WTC11 (cell line): ENCODE measurements at regions not wholly inside any gene's neighbourhood (a gene's known extent, or its start where the extent isn't known, plus 50 kb on each side); places are given as distances from the start of the nearest gene placed in this dataset.

ENCODE experiments used
- ATAC-seq: fragments of 200-7000 bp; cut with Tn5 transposase; 2 replicates; pipeline ENCODE4 v1.10.0; 2021; ENCODE audit warnings: mild to moderate bottlenecking, moderate library complexity
- CTCF ChIA-PET: fragments of 300-600 bp; sonication (Branson Sonifier 250); formaldehyde crosslinking; loops from one replicate; lab custom pipeline; 2021; ENCODE audit warnings: antibody characterized with exemption; lab: Charles Lee
- POLR2A ChIA-PET: fragments of 350-600 bp; sonication (Branson Sonifier 250); formaldehyde crosslinking; loops from one replicate; lab custom pipeline; 2021; ENCODE audit warnings: antibody characterized with exemption; lab: Charles Lee
- DNase-seq: peaks from one replicate; pipeline ENCODE4 v3.0.0; 2021; ENCODE audit warnings: low spot score
- H3K27ac Mint-ChIP-seq: 2 replicates; pipeline ENCODE4 v1.8.0; 2021; ENCODE audit warnings: mixed read lengths
- H3K27me3 Mint-ChIP-seq: 2 replicates; pipeline ENCODE4 v1.8.0; 2021; ENCODE audit warnings: low read depth, mild to moderate bottlenecking, moderate library complexity, mixed read lengths
- H3K36me3 Mint-ChIP-seq: 2 replicates; pipeline ENCODE4 v1.8.0; 2021; ENCODE audit warnings: mixed read lengths
- H3K4me1 Mint-ChIP-seq: 2 replicates; pipeline ENCODE4 v1.8.0; 2022; ENCODE audit warnings: mixed read lengths
- H3K4me3 Mint-ChIP-seq: 2 replicates; pipeline ENCODE4 v1.8.0; 2021; ENCODE audit warnings: mild to moderate bottlenecking, moderate library complexity, mixed read lengths
- H3K9me3 Mint-ChIP-seq: 2 replicates; pipeline ENCODE4 v1.8.0; 2021; ENCODE audit warnings: mixed read lengths
- CBFB ChIP-seq: sonication (generic); formaldehyde crosslinking; IDR thresholded peaks from 2 replicates; pipeline ENCODE4 v1.8.1; 2022; ENCODE audit warnings: mild to moderate bottlenecking, low read depth, missing genetic modification reagents
- CTCF ChIP-seq: fragments of 200-600 bp; IDR thresholded peaks from 2 replicates; pipeline ENCODE4 v1.8.0; 2022; ENCODE audit warnings: antibody characterized with exemption
- E2F1 ChIP-seq: sonication (generic); formaldehyde crosslinking; IDR thresholded peaks from 2 replicates; pipeline ENCODE4 v1.8.0; 2022; ENCODE audit warnings: mild to moderate bottlenecking, missing genetic modification reagents
- ERG ChIP-seq: fragments of 250-450 bp; sonication (Bioruptor Pico); IDR thresholded peaks from 2 replicates; pipeline ENCODE4 v1.8.0; 2021; ENCODE audit warnings: mild to moderate bottlenecking
- ETV6 ChIP-seq: sonication (generic); formaldehyde crosslinking; IDR thresholded peaks from 2 replicates; pipeline ENCODE4 v1.8.1; 2022; ENCODE audit warnings: mild to moderate bottlenecking, missing genetic modification reagents
- IRF1 ChIP-seq: sonication (generic); formaldehyde crosslinking; IDR thresholded peaks from 2 replicates; pipeline ENCODE4 v1.8.0; 2023; ENCODE audit warnings: missing genetic modification reagents
- MAX ChIP-seq: sonication (generic); formaldehyde crosslinking; IDR thresholded peaks from 2 replicates; pipeline ENCODE4 v1.8.0; 2022; ENCODE audit warnings: mild to moderate bottlenecking, missing genetic modification reagents
- NFYB ChIP-seq: sonication (generic); formaldehyde crosslinking; conservative IDR thresholded peaks from 2 replicates; pipeline ENCODE4 v1.8.0; 2022; ENCODE audit warnings: low read depth, missing genetic modification reagents
- NR1H2 ChIP-seq: sonication (generic); formaldehyde crosslinking; IDR thresholded peaks from 2 replicates; pipeline ENCODE4 v1.9.0; 2021; ENCODE audit warnings: mild to moderate bottlenecking, moderate library complexity, missing genetic modification reagents
- PREB ChIP-seq: sonication (generic); formaldehyde crosslinking; IDR thresholded peaks from 2 replicates; pipeline ENCODE4 v1.8.1; 2022; ENCODE audit warnings: mild to moderate bottlenecking, missing genetic modification reagents, moderate library complexity, borderline replicate concordance
- RELA ChIP-seq: sonication (generic); formaldehyde crosslinking; IDR thresholded peaks from 2 replicates; pipeline ENCODE4 v1.8.1; 2022; ENCODE audit warnings: missing genetic modification reagents, mild to moderate bottlenecking, borderline replicate concordance
- SMAD4 ChIP-seq: sonication (generic); formaldehyde crosslinking; IDR thresholded peaks from 2 replicates; pipeline ENCODE4 v1.8.0; 2022; ENCODE audit warnings: mild to moderate bottlenecking, missing genetic modification reagents
- ZBTB21 ChIP-seq: sonication (generic); formaldehyde crosslinking; IDR thresholded peaks from 2 replicates; pipeline ENCODE4 v1.8.1; 2023; ENCODE audit warnings: mild to moderate bottlenecking, missing genetic modification reagents, borderline replicate concordance
- ZBTB43 ChIP-seq: sonication (generic); formaldehyde crosslinking; IDR thresholded peaks from 2 replicates; pipeline ENCODE4 v1.8.1; 2023; ENCODE audit warnings: mild to moderate bottlenecking, missing genetic modification reagents
- ZNF219 ChIP-seq: sonication (generic); formaldehyde crosslinking; IDR thresholded peaks from 2 replicates; pipeline ENCODE4 v1.8.0; 2023; ENCODE audit warnings: missing genetic modification reagents, mild to moderate bottlenecking, borderline replicate concordance
- ZNF281 ChIP-seq: sonication (generic); formaldehyde crosslinking; IDR thresholded peaks from 2 replicates; pipeline ENCODE4 v1.8.0; 2023; ENCODE audit warnings: mild to moderate bottlenecking, missing genetic modification reagents
- ZNF317 ChIP-seq: sonication (generic); formaldehyde crosslinking; IDR thresholded peaks from 2 replicates; pipeline ENCODE4 v1.8.1; 2023; ENCODE audit warnings: low read depth, mild to moderate bottlenecking, moderate library complexity, missing genetic modification reagents, borderline replicate concordance
- ZNF396 ChIP-seq: fragments of 250-450 bp; sonication (Bioruptor Pico); IDR thresholded peaks from 2 replicates; pipeline ENCODE4 v1.8.0; 2021; ENCODE audit warnings: mild to moderate bottlenecking, moderate library complexity, borderline replicate concordance
- ZNF512 ChIP-seq: sonication (generic); formaldehyde crosslinking; IDR thresholded peaks from 2 replicates; pipeline ENCODE4 v1.8.1; 2022; ENCODE audit warnings: missing genetic modification reagents, borderline replicate concordance

- no peak for DNase-seq
- CTCF ChIA-PET = no interaction called here
- Mint-ChIP-seq H3K4me3 (no peak overlapping the region), H3K27ac (peak overlapping the region; percentile 10), H3K4me1 (peaks cover 41% of the 10 kb centered on the region), H3K9me3 (peaks cover 52% of the 10 kb centered on the region), H3K36me3 (peaks cover 42% of the 10 kb centered on the region), H3K27me3 (no peaks in the 10 kb centered on the region)
- no peak for ATAC-seq
- POLR2A ChIA-PET = no interaction called here
- TF ChIP-seq MAX (CRISPR knock-in tag) = no peak
- no peak for TF ChIP-seq SMAD4
- TF ChIP-seq ZBTB21 (CRISPR knock-in tag) = no peak
- TF ChIP-seq CTCF = no peak
- no peak for TF ChIP-seq PREB (CRISPR knock-in tag)
- TF ChIP-seq RELA = no peak
- no peak for TF ChIP-seq IRF1 (CRISPR knock-in tag)
- no peak for TF ChIP-seq ZBTB43 (CRISPR knock-in tag)
- no peak for TF ChIP-seq NR1H2 (CRISPR knock-in tag)
- TF ChIP-seq ERG = no peak
- no peak for TF ChIP-seq ZNF396 (CRISPR knock-in tag)
- TF ChIP-seq E2F1 (CRISPR knock-in tag) = no peak
- TF ChIP-seq ZNF317 = no peak
- no peak for TF ChIP-seq ETV6 (CRISPR knock-in tag)
- TF ChIP-seq NFYB (CRISPR knock-in tag) = no peak
- no peak for TF ChIP-seq ZNF512 (CRISPR knock-in tag)
- TF ChIP-seq CBFB (CRISPR knock-in tag) = no peak
- TF ChIP-seq ZNF281 (CRISPR knock-in tag) = no peak
- no peak for TF ChIP-seq ZNF219
These were observed 525.5 kb downstream of the KIF2B start for GRCh38 chr17:54348234-54348633.
